ENCODE measurements at regions not wholly inside any gene's neighbourhood (a gene's known extent, or its start where the extent isn't known, plus 50 kb on each side); places are given as distances from the start of the nearest gene placed in this dataset.

- TF ChIP-seq ZBTB21 (tag by site-specific recombination; IDR thresholded peaks at IDR 0.05) (no peak), ZNF596 (tag by site-specific recombination; IDR thresholded peaks at IDR 0.05) (no peak), GLI2 (tag by site-specific recombination; IDR thresholded peaks at IDR 0.05; ENCODE audit: borderline replicate concordance, low read depth) (no peak), PATZ1 (tag by site-specific recombination; IDR thresholded peaks at IDR 0.05) (no peak), KLF16 (tag by site-specific recombination; IDR thresholded peaks at IDR 0.05) (no peak), ZNF473 (tag by site-specific recombination; IDR thresholded peaks at IDR 0.05) (no peak), ZNF548 (tag by site-specific recombination; IDR thresholded peaks at IDR 0.05) (no peak), ZNF350 (tag by site-specific recombination; IDR thresholded peaks at IDR 0.05) (no peak), ZNF768 (tag by site-specific recombination; IDR thresholded peaks at IDR 0.05) (no peak), ZNF280C (tag by site-specific recombination; IDR thresholded peaks at IDR 0.05) (no peak), ZNF280D (tag by site-specific recombination; IDR thresholded peaks at IDR 0.05) (no peak), ZNF518A (tag by site-specific recombination; conservative IDR thresholded peaks at IDR 0.05; ENCODE audit: low read depth) (no peak), ZNF544 (tag by site-specific recombination; IDR thresholded peaks at IDR 0.05) (no peak), ZNF701 (tag by site-specific recombination; IDR thresholded peaks at IDR 0.05) (no peak), ZNF624 (tag by site-specific recombination; IDR thresholded peaks at IDR 0.05) (no peak), ZBTB1 (tag by site-specific recombination; IDR thresholded peaks at IDR 0.05) (no peak), KLF7 (tag by site-specific recombination; IDR thresholded peaks at IDR 0.05; ENCODE audit: borderline replicate concordance) (no peak), ZFP69B (tag by site-specific recombination; IDR thresholded peaks at IDR 0.05) (no peak)
- CTCF ChIA-PET = no interaction called here
Measured at GRCh38 chr2:238711346-238711745, 136.5 kb upstream of the TWIST2 start.

More at GRCh38 chr2:238711346-238711745, 136.5 kb upstream of the TWIST2 start:
- H3K9me3 ChIP-seq (ENCODE audit: control insufficient read depth, insufficient read depth, low read depth, low read length) = no peaks in the 10 kb centered on the region
- no peaks in the 10 kb centered on the region for H3K4me1 ChIP-seq (ENCODE audit: control insufficient read depth, insufficient read depth, low read length)
- no peak overlapping the region for H3K27ac ChIP-seq (ENCODE audit: extremely low read depth, low read depth, low read length)
- H3K4me3 ChIP-seq (ENCODE audit: low read depth, low read length) = no peak overlapping the region
- POLR2A ChIA-PET = no interaction called here
- no peaks in the 10 kb centered on the region for H3K36me3 ChIP-seq (ENCODE audit: control insufficient read depth in 2 of 2, insufficient read depth in 1 of 2, low read length in 2 of 2)
